MM.1S (cell line): ENCODE measurements at regions not wholly inside any gene's neighbourhood (a gene's known extent, or its start where the extent isn't known, plus 50 kb on each side); places are given as distances from the start of the nearest gene placed in this dataset.
"Not testable (repeated sequence)": the region's sequence is repeated elsewhere in the genome, so short reads cannot be mapped to it uniquely, and the experiment has no call there.

Source experiments
- EZH2 ChIP-seq: fragments of 300-600 bp; sonication (generic); optimal IDR thresholded peaks from 2 replicates; pipeline ENCODE3; 2017; ENCODE audit warnings: low read depth, mild to moderate bottlenecking, antibody characterized with exemption, low read length, mixed read lengths
- EZH2phosphoT487 ChIP-seq: fragments of 300-600 bp; sonication (generic); IDR thresholded peaks from 2 replicates; pipeline ENCODE4 v1.6.1; 2018; ENCODE audit warnings: antibody characterized with exemption, low read length
- TF ChIP-seq, protein P1 (sequence below): fragments of 300-600 bp; sonication (generic); IDR thresholded peaks from 2 replicates; pipeline ENCODE4 v1.5.1; 2016; ENCODE audit warnings: antibody characterized with exemption, low read length, mixed read lengths

GRCh38 chr18:54669701-54670100, 78.7 kb downstream of the DYNAP start:
- TF ChIP-seq, protein P1, sequence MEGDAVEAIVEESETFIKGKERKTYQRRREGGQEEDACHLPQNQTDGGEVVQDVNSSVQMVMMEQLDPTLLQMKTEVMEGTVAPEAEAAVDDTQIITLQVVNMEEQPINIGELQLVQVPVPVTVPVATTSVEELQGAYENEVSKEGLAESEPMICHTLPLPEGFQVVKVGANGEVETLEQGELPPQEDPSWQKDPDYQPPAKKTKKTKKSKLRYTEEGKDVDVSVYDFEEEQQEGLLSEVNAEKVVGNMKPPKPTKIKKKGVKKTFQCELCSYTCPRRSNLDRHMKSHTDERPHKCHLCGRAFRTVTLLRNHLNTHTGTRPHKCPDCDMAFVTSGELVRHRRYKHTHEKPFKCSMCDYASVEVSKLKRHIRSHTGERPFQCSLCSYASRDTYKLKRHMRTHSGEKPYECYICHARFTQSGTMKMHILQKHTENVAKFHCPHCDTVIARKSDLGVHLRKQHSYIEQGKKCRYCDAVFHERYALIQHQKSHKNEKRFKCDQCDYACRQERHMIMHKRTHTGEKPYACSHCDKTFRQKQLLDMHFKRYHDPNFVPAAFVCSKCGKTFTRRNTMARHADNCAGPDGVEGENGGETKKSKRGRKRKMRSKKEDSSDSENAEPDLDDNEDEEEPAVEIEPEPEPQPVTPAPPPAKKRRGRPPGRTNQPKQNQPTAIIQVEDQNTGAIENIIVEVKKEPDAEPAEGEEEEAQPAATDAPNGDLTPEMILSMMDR = not testable (repeated sequence)
- not testable (repeated sequence) for TF ChIP-seq EZH2phosphoT487, EZH2
